PC-9 (cell line): ENCODE measurements at regions not wholly inside any gene's neighbourhood (a gene's known extent, or its start where the extent isn't known, plus 50 kb on each side); places are given as distances from the start of the nearest gene placed in this dataset.

Source experiments
- BruUV-seq: library from RNA; stranded (reverse); fragments of 400-500 nt; replicated peaks from 2 replicates; lab custom pipeline; 2021; lab: Mats Ljungman, UMichigan
- CTCF ChIA-PET: fragments of 300-600 bp; sonication (Branson Sonifier 250); formaldehyde crosslinking; loops from one replicate; lab custom pipeline; 2022; ENCODE audit warnings: antibody characterized with exemption; lab: Charles Lee
- POLR2A ChIA-PET: fragments of 300-600 bp; sonication (Branson Sonifier 250); formaldehyde crosslinking; loops from one replicate; lab custom pipeline; 2022; ENCODE audit warnings: antibody characterized with exemption; ENCODE audit not compliant: unreplicated experiment; lab: Charles Lee
- DNase-seq, 2 experiments: peaks; one replicate each; pipeline versions ENCODE4 v3.0.0 to v3.0.0-alpha.2; 2015 to 2022; ENCODE audit warnings: mixed read lengths in 1 of 2
- H2AFZ ChIP-seq: fragments of 200-600 bp; sonication (generic); 2 replicates; pipeline ENCODE4 v1.8.1; 2017; ENCODE audit warnings: antibody characterized with exemption
- H3F3A ChIP-seq: fragments of 200-600 bp; sonication (generic); 2 replicates; pipeline ENCODE4 v1.8.1; 2017; ENCODE audit warnings: antibody characterized with exemption, mild to moderate bottlenecking, low read depth; ENCODE audit not compliant: insufficient read depth
- H3K27ac ChIP-seq: fragments of 200-600 bp; sonication (generic); 2 replicates; pipeline ENCODE4 v1.6.1; 2016; ENCODE audit warnings: mixed run types
- H3K27me3 ChIP-seq: fragments of 200-600 bp; sonication (generic); 2 replicates; pipeline ENCODE4 v1.6.1; 2016; ENCODE audit warnings: low read depth, mixed run types; ENCODE audit not compliant: insufficient read depth
- H3K36me3 ChIP-seq: fragments of 200-600 bp; sonication (generic); 2 replicates; pipeline ENCODE4 v1.6.1; 2016; ENCODE audit warnings: low read depth, mixed run types
- H3K4me1 ChIP-seq: fragments of 200-600 bp; sonication (generic); replicated peaks from 2 replicates; pipeline ENCODE4 v1.6.1; 2016; ENCODE audit warnings: mixed run types; ENCODE audit not compliant: insufficient read depth
- H3K4me2 ChIP-seq: fragments of 200-600 bp; sonication (generic); 2 replicates; pipeline ENCODE4 v1.6.1; 2017; ENCODE audit warnings: mixed run types
- H3K4me3 ChIP-seq: fragments of 200-600 bp; sonication (generic); 2 replicates; pipeline ENCODE4 v1.6.1; 2016; ENCODE audit warnings: mixed run types
- H3K79me2 ChIP-seq: fragments of 200-600 bp; sonication (generic); 2 replicates; pipeline ENCODE4 v1.6.1; 2017; ENCODE audit warnings: low read depth, mixed run types
- H3K9me2 ChIP-seq: fragments of 200-600 bp; sonication (generic); 2 replicates; pipeline ENCODE4 v1.8.1; 2017; ENCODE audit warnings: mild to moderate bottlenecking; ENCODE audit not compliant: insufficient read depth
- H3K9me3 ChIP-seq: fragments of 200-600 bp; sonication (generic); 2 replicates; pipeline ENCODE4 v1.8.1; 2016; ENCODE audit warnings: low read depth; ENCODE audit not compliant: insufficient read depth
- H4K20me1 ChIP-seq: fragments of 200-600 bp; sonication (generic); 2 replicates; pipeline ENCODE4 v1.8.1; 2017; ENCODE audit not compliant: insufficient read depth
- EZH2 ChIP-seq: fragments of 200-600 bp; sonication (generic); IDR thresholded peaks from 2 replicates; pipeline ENCODE4 v1.8.0; 2017; ENCODE audit warnings: antibody characterized with exemption, low read depth
- intact Hi-C: fragments of 100-400 bp; cut with micrococcal nuclease; formaldehyde crosslinking; loops from one replicate; pipeline ENCODE4 v1.10.0; 2022; ENCODE audit not compliant: unreplicated experiment
- TF ChIP-seq, protein P1 (sequence below): fragments of 200-600 bp; sonication (generic); conservative IDR thresholded peaks from 2 replicates; pipeline ENCODE4 v1.6.1; 2017; ENCODE audit warnings: mixed run types, antibody characterized with exemption, mild to moderate bottlenecking, moderate library complexity

DNA sequence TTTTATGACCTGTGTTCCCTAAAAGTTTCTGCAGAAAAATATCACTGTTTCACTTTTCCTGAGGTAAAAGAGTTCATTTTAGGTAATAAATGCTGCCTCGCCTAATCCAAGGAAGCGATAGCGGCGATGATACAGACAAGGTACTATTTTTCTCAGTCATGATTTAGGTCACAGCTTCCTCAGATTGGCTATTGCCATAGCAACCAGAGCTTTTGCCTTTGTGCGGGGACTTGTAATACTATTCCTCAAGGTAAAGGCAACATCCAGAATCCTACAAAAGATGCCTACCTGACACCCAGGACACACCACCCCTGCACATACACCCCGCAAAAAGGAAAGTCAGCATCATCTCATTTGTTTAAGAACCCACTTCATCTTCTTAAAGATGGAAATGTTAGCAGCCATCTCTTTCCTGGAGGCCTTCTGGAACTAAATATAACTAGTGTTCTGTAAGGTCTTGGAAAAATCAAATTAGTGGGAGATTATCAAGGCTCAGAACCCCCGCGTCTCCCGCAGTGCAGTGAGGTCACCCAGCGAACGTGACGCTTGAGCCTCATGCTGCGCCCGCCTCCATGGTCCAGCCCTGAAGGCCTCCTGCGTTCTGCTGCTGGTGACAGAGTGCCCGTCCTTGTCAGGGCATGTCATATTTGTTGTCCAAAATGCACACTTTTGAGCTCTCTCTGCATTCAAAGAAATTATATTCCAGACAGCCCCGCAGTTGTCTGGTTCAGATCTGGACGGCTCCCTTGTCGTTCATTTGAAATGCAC is 402.0 kb upstream of the RNF32 start:
- BruUV-seq: no TSS peak
- Histone ChIP-seq H3K4me2 (no peak overlapping the region), H3F3A (no peaks in the 10 kb centered on the region), H2AFZ (no peak overlapping the region), H3K4me3 (no peak overlapping the region), H3K27ac (no peak overlapping the region), H3K9me2 (0 out of 2 replicates have a peak, but pooled peaks cover under 1% of the 10 kb centered on the region), H3K27me3 (peaks cover 92% of the 10 kb centered on the region), H3K79me2 (no peaks in the 10 kb centered on the region), H4K20me1 (no peaks in the 10 kb centered on the region), H3K36me3 (no peaks in the 10 kb centered on the region), H3K4me1 (no peaks in the 10 kb centered on the region), H3K9me3 (no peaks in the 10 kb centered on the region)
- ChIA-PET CTCF (no interaction called here), POLR2A (no interaction called here)
- intact Hi-C loops: no loop called here
- no peak for TF ChIP-seq EZH2
- TF ChIP-seq, protein P1, sequence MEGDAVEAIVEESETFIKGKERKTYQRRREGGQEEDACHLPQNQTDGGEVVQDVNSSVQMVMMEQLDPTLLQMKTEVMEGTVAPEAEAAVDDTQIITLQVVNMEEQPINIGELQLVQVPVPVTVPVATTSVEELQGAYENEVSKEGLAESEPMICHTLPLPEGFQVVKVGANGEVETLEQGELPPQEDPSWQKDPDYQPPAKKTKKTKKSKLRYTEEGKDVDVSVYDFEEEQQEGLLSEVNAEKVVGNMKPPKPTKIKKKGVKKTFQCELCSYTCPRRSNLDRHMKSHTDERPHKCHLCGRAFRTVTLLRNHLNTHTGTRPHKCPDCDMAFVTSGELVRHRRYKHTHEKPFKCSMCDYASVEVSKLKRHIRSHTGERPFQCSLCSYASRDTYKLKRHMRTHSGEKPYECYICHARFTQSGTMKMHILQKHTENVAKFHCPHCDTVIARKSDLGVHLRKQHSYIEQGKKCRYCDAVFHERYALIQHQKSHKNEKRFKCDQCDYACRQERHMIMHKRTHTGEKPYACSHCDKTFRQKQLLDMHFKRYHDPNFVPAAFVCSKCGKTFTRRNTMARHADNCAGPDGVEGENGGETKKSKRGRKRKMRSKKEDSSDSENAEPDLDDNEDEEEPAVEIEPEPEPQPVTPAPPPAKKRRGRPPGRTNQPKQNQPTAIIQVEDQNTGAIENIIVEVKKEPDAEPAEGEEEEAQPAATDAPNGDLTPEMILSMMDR: no peak
- no peak for DNase-seq

DNA sequence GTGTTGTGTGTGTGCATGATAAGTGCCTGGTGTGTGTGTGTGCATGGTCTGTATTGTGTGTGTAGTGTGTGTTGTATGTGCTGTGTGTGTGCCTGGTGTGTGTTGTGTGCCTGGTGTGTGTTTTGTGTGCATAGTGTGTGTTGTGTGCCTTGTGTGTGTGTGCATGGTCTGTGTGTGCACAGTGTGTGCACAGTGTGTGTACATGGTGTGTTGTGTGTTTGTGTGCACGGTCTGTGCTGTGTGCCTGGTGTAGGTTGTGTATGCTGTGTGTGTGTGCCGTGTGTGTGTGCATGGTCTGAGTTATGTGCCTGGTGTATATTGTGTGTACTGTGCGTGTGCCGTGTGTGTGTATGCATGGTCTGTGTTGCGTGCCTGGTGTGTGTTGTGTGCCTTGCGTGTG is 403.0 kb upstream of the RNF32 start:
- no TSS peak for BruUV-seq
- intact Hi-C loops: no loop called here

DNA sequence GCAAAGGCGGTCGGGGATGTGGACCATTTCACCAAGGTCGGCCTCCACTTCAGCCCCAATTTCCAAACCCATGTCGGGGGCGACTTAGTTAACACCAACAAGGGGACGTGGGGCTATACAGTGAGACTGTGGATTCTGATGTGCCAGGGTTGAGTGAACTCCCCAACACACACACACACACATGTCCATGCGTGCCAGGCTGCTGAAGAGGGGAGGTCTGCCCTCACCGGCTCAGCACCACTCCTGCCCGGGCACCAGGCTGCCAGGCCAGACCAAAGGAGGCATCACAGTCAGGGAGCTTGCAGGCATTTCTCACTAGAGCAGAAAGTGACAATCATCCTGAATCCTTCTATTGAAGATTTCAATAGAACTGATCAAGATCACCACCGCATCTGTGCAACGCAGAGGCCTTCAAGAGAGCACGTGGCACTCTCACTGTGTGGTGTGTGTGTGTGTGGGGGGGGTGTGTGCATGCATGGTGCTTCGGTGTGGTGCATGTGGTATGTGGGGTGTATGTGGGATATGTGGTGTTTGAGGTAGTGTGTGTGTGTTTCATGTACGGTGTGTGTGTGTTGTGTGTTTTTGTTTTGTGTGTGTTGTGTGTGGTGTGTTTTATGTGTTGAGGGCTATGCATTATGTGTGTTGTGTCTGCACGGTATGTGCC is 403.5 kb upstream of the RNF32 start:
- intact Hi-C loops: no loop called here
- ChIA-PET CTCF (no interaction called here), POLR2A (no interaction called here)
- no peak for DNase-seq
- no peak for TF ChIP-seq EZH2
- TF ChIP-seq, protein P1: no peak
- H3K79me2 ChIP-seq: no peaks in the 10 kb centered on the region
- no peak overlapping the region for H3K4me3 ChIP-seq
- H3K27me3 ChIP-seq: peaks cover 95% of the 10 kb centered on the region
- no peak overlapping the region for H2AFZ ChIP-seq
- no peaks in the 10 kb centered on the region for H3K9me3 ChIP-seq
- no peak overlapping the region for H3K4me2 ChIP-seq
- no TSS peak for BruUV-seq
- no peak overlapping the region for H3K27ac ChIP-seq
- no peaks in the 10 kb centered on the region for H3K9me2 ChIP-seq
- H3K4me1 ChIP-seq: no peaks in the 10 kb centered on the region
- no peaks in the 10 kb centered on the region for H4K20me1 ChIP-seq
- no peaks in the 10 kb centered on the region for H3K36me3 ChIP-seq
- no peaks in the 10 kb centered on the region for H3F3A ChIP-seq

More for the DNA sequence above, 403.0 kb upstream of the RNF32 start:
- no peaks in the 10 kb centered on the region for H3K9me3 ChIP-seq
- DNase-seq: no peak
- H2AFZ ChIP-seq: no peak overlapping the region
- H3K4me1 ChIP-seq: no peaks in the 10 kb centered on the region
- H3F3A ChIP-seq: no peaks in the 10 kb centered on the region
- H3K9me2 ChIP-seq: no peaks in the 10 kb centered on the region
- H3K4me3 ChIP-seq: no peak overlapping the region
- no peak overlapping the region for H3K27ac ChIP-seq
- H3K27me3 ChIP-seq: peaks cover 92% of the 10 kb centered on the region
- POLR2A ChIA-PET: no interaction called here
- no peak overlapping the region for H3K4me2 ChIP-seq
- CTCF ChIA-PET: no interaction called here
- TF ChIP-seq, protein P1: no peak
- TF ChIP-seq EZH2: no peak
- no peaks in the 10 kb centered on the region for H3K36me3 ChIP-seq
- H3K79me2 ChIP-seq: no peaks in the 10 kb centered on the region
- no peaks in the 10 kb centered on the region for H4K20me1 ChIP-seq
